ENCODE measurements at regions not wholly inside any gene's neighbourhood (a gene's known extent, or its start where the extent isn't known, plus 50 kb on each side); places are given as distances from the start of the nearest gene placed in this dataset.

DNA sequence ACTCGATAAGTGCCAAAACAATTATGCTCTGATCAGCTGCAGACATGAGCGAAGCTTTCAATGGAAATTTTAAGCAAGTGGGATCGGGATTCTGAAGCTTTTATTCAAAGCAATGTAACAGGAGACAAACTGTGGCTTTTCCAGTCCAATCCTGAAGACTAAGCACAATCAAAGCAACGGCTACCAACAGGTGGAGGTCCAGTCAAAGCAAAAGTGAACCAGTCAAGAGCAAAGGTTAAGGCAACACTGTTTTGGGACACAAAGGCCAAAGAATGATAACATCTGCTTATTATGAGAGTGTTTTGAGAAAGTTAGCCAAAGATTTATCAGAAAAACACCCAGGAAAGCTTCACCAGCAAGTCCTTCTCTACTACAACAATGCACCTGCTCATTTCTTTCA lies 170.1 kb downstream of the SEC16B start:
- TF ChIP-seq SRSF1 (optimal IDR thresholded peaks at IDR 0.05; ENCODE audit: low read depth, low read length) = no peak
- TF ChIP-seq EP300 (IDR thresholded peaks at IDR 0.05; ENCODE audit: low read depth in 2 of 2, low read length in 2 of 2) = no peak
- TF ChIP-seq EP300 (CRISPR knock-in tag; IDR thresholded peaks at IDR 0.05; ENCODE audit: borderline replicate concordance) = no peak
- TF ChIP-seq, protein P1, sequence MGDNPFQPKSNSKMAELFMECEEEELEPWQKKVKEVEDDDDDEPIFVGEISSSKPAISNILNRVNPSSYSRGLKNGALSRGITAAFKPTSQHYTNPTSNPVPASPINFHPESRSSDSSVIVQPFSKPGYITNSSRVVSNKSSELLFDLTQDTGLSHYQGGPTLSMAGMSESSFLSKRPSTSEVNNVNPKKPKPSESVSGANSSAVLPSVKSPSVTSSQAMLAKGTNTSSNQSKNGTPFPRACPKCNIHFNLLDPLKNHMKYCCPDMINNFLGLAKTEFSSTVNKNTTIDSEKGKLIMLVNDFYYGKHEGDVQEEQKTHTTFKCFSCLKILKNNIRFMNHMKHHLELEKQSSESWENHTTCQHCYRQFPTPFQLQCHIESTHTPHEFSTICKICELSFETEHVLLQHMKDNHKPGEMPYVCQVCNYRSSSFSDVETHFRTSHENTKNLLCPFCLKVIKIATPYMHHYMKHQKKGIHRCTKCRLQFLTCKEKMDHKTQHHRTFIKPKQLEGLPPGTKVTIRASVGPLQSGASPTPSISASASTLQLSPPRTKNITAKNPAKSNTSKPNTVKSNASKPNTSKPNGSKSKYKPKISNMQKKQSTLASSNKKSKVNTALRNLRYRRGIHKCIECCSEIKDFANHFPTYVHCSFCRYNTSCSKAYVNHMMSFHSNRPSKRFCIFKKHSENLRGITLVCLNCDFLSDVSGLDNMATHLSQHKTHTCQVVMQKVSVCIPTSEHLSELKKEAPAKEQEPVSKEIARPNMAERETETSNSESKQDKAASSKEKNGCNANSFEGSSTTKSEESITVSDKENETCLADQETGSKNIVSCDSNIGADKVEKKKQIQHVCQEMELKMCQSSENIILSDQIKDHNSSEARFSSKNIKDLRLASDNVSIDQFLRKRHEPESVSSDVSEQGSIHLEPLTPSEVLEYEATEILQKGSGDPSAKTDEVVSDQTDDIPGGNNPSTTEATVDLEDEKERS (CRISPR knock-in tag; IDR thresholded peaks at IDR 0.05) = no peak
- no peak for TF ChIP-seq DMTF1 (CRISPR knock-in tag; IDR thresholded peaks at IDR 0.05)
- TF ChIP-seq HOXA3 (CRISPR knock-in tag; IDR thresholded peaks at IDR 0.05) = no peak
- no peak for TF ChIP-seq SKI (IDR thresholded peaks at IDR 0.05; ENCODE audit: partially characterized antibody)
- TF ChIP-seq SP4 (CRISPR knock-in tag; IDR thresholded peaks at IDR 0.05) = no peak
- TF ChIP-seq ZNF451 (CRISPR knock-in tag; IDR thresholded peaks at IDR 0.05) = no peak
- TF ChIP-seq, protein P2, sequence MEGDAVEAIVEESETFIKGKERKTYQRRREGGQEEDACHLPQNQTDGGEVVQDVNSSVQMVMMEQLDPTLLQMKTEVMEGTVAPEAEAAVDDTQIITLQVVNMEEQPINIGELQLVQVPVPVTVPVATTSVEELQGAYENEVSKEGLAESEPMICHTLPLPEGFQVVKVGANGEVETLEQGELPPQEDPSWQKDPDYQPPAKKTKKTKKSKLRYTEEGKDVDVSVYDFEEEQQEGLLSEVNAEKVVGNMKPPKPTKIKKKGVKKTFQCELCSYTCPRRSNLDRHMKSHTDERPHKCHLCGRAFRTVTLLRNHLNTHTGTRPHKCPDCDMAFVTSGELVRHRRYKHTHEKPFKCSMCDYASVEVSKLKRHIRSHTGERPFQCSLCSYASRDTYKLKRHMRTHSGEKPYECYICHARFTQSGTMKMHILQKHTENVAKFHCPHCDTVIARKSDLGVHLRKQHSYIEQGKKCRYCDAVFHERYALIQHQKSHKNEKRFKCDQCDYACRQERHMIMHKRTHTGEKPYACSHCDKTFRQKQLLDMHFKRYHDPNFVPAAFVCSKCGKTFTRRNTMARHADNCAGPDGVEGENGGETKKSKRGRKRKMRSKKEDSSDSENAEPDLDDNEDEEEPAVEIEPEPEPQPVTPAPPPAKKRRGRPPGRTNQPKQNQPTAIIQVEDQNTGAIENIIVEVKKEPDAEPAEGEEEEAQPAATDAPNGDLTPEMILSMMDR (CRISPR knock-in tag; IDR thresholded peaks at IDR 0.05) = peak; percentile 29; the same call in 1 of the 2 replicates

Data from HepG2 (cell line).